ENCODE measurements at regions not wholly inside any gene's neighbourhood (a gene's known extent, or its start where the extent isn't known, plus 50 kb on each side); places are given as distances from the start of the nearest gene placed in this dataset.
A peak's percentile ranks its signal among the peaks of the same experiment; 100 is the strongest.

GRCh38 chrX:38870361-38870895 lies 69.2 kb downstream of the MID1IP1 start:
- BruUV-seq (replicated peaks) = no TSS peak
- peak overlapping the region; percentile 49; the same call in 1 of the 2 replicates for H2AFZ ChIP-seq (ENCODE audit: low read length)

GRCh38 chrX:38871129-38872029 lies 70.1 kb downstream of the MID1IP1 start:
- CTCF ChIA-PET = no interaction called here
- no peak for TF ChIP-seq CTCF (conservative IDR thresholded peaks at IDR 0.05; ENCODE audit: low read depth, low read length)
- no peak for TF ChIP-seq EZH2 (IDR thresholded peaks at IDR 0.05; ENCODE audit: low read length, unreplicated experiment)
- no peak for TF ChIP-seq EZH2phosphoT487 (IDR thresholded peaks at IDR 0.05; ENCODE audit: borderline replicate concordance, low read length)
- Histone ChIP-seq H3K27ac (ENCODE audit: low read length) (peak overlapping the region; percentile 94), H3K4me3 (ENCODE audit: low read length) (peak overlapping the region; percentile 55), H2AFZ (ENCODE audit: low read length) (0 out of 2 replicates have a peak overlapping the region, but pooled peaks have one; percentile 49), H3K9ac (ENCODE audit: low read length) (peak overlapping the region; percentile 85), H3K9me2 (replicated peaks; ENCODE audit: low read length) (no peaks in the 10 kb centered on the region), H3K9me3 (ENCODE audit: low read length) (no peaks in the 10 kb centered on the region), H3K4me2 (ENCODE audit: low read length) (peak overlapping the region; percentile 84), H3F3A (ENCODE audit: low read length, unreplicated experiment) (no peaks in the 10 kb centered on the region), H3K27me3 (ENCODE audit: low read length) (no peaks in the 10 kb centered on the region), H3K79me2 (ENCODE audit: low read length) (peaks cover 55% of the 10 kb centered on the region), H3K4me1 (ENCODE audit: insufficient read depth, low read length) (peaks cover 45% of the 10 kb centered on the region), H4K20me1 (ENCODE audit: low read length) (no peaks in the 10 kb centered on the region), H3K36me3 (ENCODE audit: low read depth, low read length) (no peaks in the 10 kb centered on the region)
- intact Hi-C loops (cut with micrococcal nuclease) = no loop called here
- ATAC-seq = no peak
- POLR2A ChIA-PET (ENCODE audit: unreplicated experiment) = no interaction called here
- DNase-seq = no peak
- TSS peak; percentile 35 for BruUV-seq (replicated peaks)

More at GRCh38 chrX:38870361-38870895, 69.2 kb downstream of the MID1IP1 start:
- Histone ChIP-seq H3K79me2 (ENCODE audit: low read length) (peaks cover 46% of the 10 kb centered on the region), H3K9me3 (ENCODE audit: low read length) (no peaks in the 10 kb centered on the region), H3K4me1 (ENCODE audit: insufficient read depth, low read length) (peaks cover 45% of the 10 kb centered on the region), H3K36me3 (ENCODE audit: low read depth, low read length) (no peaks in the 10 kb centered on the region), H4K20me1 (ENCODE audit: low read length) (no peaks in the 10 kb centered on the region), H3K9me2 (replicated peaks; ENCODE audit: low read length) (no peaks in the 10 kb centered on the region), H3K4me3 (ENCODE audit: low read length) (peak overlapping the region; percentile 55), H3K27me3 (ENCODE audit: low read length) (no peaks in the 10 kb centered on the region), H3K27ac (ENCODE audit: low read length) (peak overlapping the region; percentile 94), H3F3A (ENCODE audit: low read length, unreplicated experiment) (no peaks in the 10 kb centered on the region), H3K9ac (ENCODE audit: low read length) (peak overlapping the region; percentile 85), H3K4me2 (ENCODE audit: low read length) (peak overlapping the region; percentile 84)
- TF ChIP-seq EZH2phosphoT487 (IDR thresholded peaks at IDR 0.05; ENCODE audit: borderline replicate concordance, low read length) (no peak), EZH2 (IDR thresholded peaks at IDR 0.05; ENCODE audit: low read length, unreplicated experiment) (no peak), CTCF (conservative IDR thresholded peaks at IDR 0.05; ENCODE audit: low read depth, low read length) (no peak)
- DNase-seq (peak; percentile 93), ATAC-seq (peak; percentile 70)
- ChIA-PET CTCF (no interaction called here), POLR2A (ENCODE audit: unreplicated experiment) (no interaction called here)
- intact Hi-C loops (cut with micrococcal nuclease) = no loop called here

GRCh38 chrX:38877366-38877765 lies 76.1 kb downstream of the MID1IP1 start:
- Histone ChIP-seq H3K4me3 (ENCODE audit: low read length) (no peak overlapping the region), H3K79me2 (ENCODE audit: low read length) (peaks cover 80% of the 10 kb centered on the region), H3K27ac (ENCODE audit: low read length) (no peak overlapping the region), H2AFZ (ENCODE audit: low read length) (no peak overlapping the region), H3K9me3 (ENCODE audit: low read length) (no peaks in the 10 kb centered on the region), H3K9ac (ENCODE audit: low read length) (no peak overlapping the region), H3K27me3 (ENCODE audit: low read length) (no peaks in the 10 kb centered on the region), H3F3A (ENCODE audit: low read length, unreplicated experiment) (peaks cover 1% of the 10 kb centered on the region), H4K20me1 (ENCODE audit: low read length) (no peaks in the 10 kb centered on the region), H3K4me2 (ENCODE audit: low read length) (no peak overlapping the region), H3K36me3 (ENCODE audit: low read depth, low read length) (no peaks in the 10 kb centered on the region), H3K4me1 (ENCODE audit: insufficient read depth, low read length) (peaks cover 42% of the 10 kb centered on the region), H3K9me2 (replicated peaks; ENCODE audit: low read length) (no peaks in the 10 kb centered on the region)
- intact Hi-C loops (cut with micrococcal nuclease) = no loop called here
- ChIA-PET POLR2A (ENCODE audit: unreplicated experiment) (no interaction called here), CTCF (no interaction called here)
- ATAC-seq (no peak), DNase-seq (no peak)
- no TSS peak for BruUV-seq (replicated peaks)
- TF ChIP-seq EZH2 (IDR thresholded peaks at IDR 0.05; ENCODE audit: low read length, unreplicated experiment) = no peak
- no peak for TF ChIP-seq EZH2phosphoT487 (IDR thresholded peaks at IDR 0.05; ENCODE audit: borderline replicate concordance, low read length)
- TF ChIP-seq CTCF (conservative IDR thresholded peaks at IDR 0.05; ENCODE audit: low read depth, low read length) = no peak
